SU-DHL-6 (cell line): ENCODE measurements at regions not wholly inside any gene's neighbourhood (a gene's known extent, or its start where the extent isn't known, plus 50 kb on each side); places are given as distances from the start of the nearest gene placed in this dataset.

Experiments
- EZH2phosphoT487 ChIP-seq: fragments of 200-600 bp; sonication (generic), shearing (Covaris generic); conservative IDR thresholded peaks from 2 replicates; pipeline ENCODE4 v1.6.1; 2018; ENCODE audit warnings: mild to moderate bottlenecking, antibody characterized with exemption, low read length, moderate library complexity, mixed read lengths
- TF ChIP-seq, protein P1 (sequence below): fragments of 200-600 bp; sonication (generic); IDR thresholded peaks from one replicate; pipeline ENCODE4 v1.5.1; 2017; ENCODE audit warnings: antibody characterized with exemption, mild to moderate bottlenecking, low read length, moderate library complexity; ENCODE audit not compliant: insufficient read depth, poor library complexity, severe bottlenecking

DNA sequence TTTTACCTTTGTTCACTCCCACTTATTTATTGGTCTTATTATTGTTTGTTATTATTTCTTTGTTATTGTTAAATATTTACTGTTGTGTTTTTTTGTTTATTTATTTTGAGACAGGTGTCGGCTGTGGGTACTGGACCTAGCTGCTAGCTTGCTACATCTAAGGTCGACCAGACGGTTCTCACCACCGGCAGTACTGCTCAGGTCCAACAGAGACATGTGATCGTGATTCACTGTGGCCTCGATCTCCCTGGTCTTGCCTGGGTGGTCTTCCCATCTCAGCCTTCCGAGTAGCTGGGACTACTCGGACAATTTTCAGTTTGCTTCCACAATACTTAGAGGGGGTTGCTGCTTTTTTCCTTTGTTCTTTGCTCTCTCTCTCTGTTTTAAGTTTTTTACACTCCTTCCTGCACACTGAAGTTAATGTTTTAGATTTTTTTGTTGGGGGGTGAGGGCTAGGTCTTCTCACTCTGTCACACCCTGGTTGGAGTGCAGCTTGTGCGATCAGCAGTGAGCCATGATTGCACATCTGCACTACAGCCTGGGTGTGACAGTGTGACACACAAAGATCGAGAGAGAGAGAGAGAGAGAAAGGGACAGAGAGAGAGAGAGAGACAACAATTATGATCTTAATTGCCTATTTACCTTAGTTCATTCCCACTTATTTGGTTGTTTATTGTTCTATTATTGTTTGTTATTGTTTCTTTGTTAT lies 1432.4 kb downstream of the UQCRFS1 start:
- TF ChIP-seq, protein P1, sequence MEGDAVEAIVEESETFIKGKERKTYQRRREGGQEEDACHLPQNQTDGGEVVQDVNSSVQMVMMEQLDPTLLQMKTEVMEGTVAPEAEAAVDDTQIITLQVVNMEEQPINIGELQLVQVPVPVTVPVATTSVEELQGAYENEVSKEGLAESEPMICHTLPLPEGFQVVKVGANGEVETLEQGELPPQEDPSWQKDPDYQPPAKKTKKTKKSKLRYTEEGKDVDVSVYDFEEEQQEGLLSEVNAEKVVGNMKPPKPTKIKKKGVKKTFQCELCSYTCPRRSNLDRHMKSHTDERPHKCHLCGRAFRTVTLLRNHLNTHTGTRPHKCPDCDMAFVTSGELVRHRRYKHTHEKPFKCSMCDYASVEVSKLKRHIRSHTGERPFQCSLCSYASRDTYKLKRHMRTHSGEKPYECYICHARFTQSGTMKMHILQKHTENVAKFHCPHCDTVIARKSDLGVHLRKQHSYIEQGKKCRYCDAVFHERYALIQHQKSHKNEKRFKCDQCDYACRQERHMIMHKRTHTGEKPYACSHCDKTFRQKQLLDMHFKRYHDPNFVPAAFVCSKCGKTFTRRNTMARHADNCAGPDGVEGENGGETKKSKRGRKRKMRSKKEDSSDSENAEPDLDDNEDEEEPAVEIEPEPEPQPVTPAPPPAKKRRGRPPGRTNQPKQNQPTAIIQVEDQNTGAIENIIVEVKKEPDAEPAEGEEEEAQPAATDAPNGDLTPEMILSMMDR = no peak
- TF ChIP-seq EZH2phosphoT487 = no peak
